IPS-20b (cell line): ENCODE measurements at regions not wholly inside any gene's neighbourhood (a gene's known extent, or its start where the extent isn't known, plus 50 kb on each side); places are given as distances from the start of the nearest gene placed in this dataset.

Experiments used
- H3K27ac ChIP-seq: one replicate; pipeline ENCODE4 v1.5.1; 2013; ENCODE audit warnings: low read length
- H3K27me3 ChIP-seq: 2 replicates; pipeline ENCODE4 v1.6.1; 2013; ENCODE audit warnings: mild to moderate bottlenecking, low read length, inconsistent platforms; ENCODE audit not compliant: insufficient read depth
- H3K36me3 ChIP-seq: 2 replicates; pipeline ENCODE4 v1.6.1; 2013; ENCODE audit warnings: low read depth, mild to moderate bottlenecking, inconsistent platforms, low read length, moderate library complexity; ENCODE audit not compliant: insufficient read depth
- H3K4me1 ChIP-seq: 2 replicates; pipeline ENCODE4 v1.6.1; 2013; ENCODE audit warnings: mild to moderate bottlenecking, control low read depth, inconsistent platforms, low read length, moderate library complexity; ENCODE audit not compliant: insufficient read depth
- H3K4me3 ChIP-seq: 2 replicates; pipeline ENCODE4 v1.5.1; 2013; ENCODE audit warnings: mild to moderate bottlenecking, low read length, inconsistent platforms
- H3K9ac ChIP-seq: 2 replicates; pipeline ENCODE4 v1.6.1; 2013; ENCODE audit warnings: low read depth, mild to moderate bottlenecking, inconsistent platforms, low read length, moderate library complexity
- H3K9me3 ChIP-seq: 2 replicates; pipeline ENCODE4 v1.6.1; 2013; ENCODE audit warnings: mild to moderate bottlenecking, low read depth, low read length, inconsistent platforms; ENCODE audit not compliant: insufficient read depth

DNA sequence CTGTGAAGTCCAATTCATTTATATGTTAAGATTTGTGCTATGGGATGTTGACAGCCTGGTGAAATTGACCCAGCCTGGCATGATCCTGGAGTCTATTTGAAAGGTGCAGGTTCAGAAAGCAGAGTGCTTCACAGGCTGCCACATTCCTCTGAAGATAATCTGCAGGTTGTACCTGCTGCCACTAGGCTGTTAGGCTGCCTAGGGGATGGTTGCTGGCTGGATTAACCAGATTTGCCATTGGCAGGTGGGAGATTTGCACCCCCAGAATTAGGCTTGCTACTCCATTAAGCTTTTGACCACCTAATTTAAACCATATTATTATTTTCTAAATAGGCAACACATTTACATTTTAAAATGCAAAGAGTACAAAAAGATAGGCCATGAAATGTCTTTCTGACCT, 85.8 kb upstream of the RASGRP1 start:
- H3K9ac ChIP-seq: no peak overlapping the region
- H3K4me3 ChIP-seq: no peak overlapping the region
- no peak overlapping the region for H3K27ac ChIP-seq
- H3K36me3 ChIP-seq: no peaks in the 10 kb centered on the region
- no peaks in the 10 kb centered on the region for H3K9me3 ChIP-seq
- no peaks in the 10 kb centered on the region; the same call in 1 of the 2 replicates for H3K4me1 ChIP-seq
- no peaks in the 10 kb centered on the region for H3K27me3 ChIP-seq

DNA sequence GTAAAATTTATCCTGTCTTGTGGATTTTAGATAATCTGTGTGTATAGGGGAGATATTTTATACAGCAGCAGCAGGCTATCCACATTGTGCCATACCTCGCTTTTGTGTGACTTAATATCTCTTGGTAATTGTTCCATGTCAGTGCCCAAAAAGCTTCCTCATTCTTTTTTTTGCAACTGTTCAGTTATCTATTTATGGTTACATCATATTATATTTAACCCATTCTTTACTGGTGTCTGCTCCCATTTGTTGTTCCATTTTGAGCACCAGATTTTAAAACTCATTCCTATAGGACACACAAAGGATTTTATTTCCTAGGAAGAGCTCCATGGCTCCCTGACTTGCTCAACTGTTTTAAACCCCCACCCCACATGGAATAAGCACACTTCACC, 86.3 kb upstream of the RASGRP1 start:
- H3K27me3 ChIP-seq: no peaks in the 10 kb centered on the region
- H3K36me3 ChIP-seq: no peaks in the 10 kb centered on the region
- no peak overlapping the region for H3K4me3 ChIP-seq
- H3K27ac ChIP-seq: no peak overlapping the region
- H3K9me3 ChIP-seq: no peaks in the 10 kb centered on the region
- H3K4me1 ChIP-seq: no peaks in the 10 kb centered on the region; the same call in 1 of the 2 replicates
- H3K9ac ChIP-seq: no peak overlapping the region

DNA sequence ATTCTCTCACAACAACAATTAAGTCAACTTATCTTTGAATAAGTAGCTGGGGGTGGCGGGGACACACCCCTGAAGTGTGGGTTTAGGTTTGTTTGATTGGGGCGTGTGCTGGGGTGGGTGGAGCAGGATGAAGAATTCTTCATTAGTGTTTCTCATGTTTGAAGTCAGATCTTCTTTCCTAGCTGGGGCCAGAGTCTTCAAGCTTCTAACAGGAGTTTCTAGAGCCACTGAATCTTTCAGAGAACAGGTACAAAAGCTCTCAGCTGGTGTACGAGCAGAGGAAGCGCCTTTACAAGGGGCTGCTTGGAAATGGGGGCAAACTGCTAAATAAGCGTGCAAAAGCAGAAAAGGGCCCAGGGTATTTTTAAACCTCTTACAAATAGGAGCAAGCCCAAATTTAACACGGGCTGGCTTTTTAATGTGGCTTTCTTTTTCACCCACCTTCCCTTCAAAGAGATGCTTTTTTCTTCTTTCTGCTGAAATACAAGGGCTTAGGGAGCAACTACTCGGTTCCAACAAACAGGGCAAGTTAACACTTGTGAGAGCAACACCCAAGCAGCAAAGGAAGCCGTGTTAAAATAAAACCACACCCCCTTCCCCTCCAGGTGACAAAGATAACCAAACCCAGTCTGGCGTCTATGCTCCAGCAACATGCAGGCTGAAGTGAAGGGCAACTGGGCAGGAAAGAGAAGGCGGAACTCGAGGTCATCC, 86.9 kb upstream of the RASGRP1 start:
- no peaks in the 10 kb centered on the region for H3K9me3 ChIP-seq
- H3K9ac ChIP-seq: no peak overlapping the region
- no peaks in the 10 kb centered on the region for H3K36me3 ChIP-seq
- no peaks in the 10 kb centered on the region for H3K27me3 ChIP-seq
- H3K4me3 ChIP-seq: no peak overlapping the region
- H3K4me1 ChIP-seq: no peaks in the 10 kb centered on the region; the same call in 1 of the 2 replicates
- H3K27ac ChIP-seq: no peak overlapping the region

DNA sequence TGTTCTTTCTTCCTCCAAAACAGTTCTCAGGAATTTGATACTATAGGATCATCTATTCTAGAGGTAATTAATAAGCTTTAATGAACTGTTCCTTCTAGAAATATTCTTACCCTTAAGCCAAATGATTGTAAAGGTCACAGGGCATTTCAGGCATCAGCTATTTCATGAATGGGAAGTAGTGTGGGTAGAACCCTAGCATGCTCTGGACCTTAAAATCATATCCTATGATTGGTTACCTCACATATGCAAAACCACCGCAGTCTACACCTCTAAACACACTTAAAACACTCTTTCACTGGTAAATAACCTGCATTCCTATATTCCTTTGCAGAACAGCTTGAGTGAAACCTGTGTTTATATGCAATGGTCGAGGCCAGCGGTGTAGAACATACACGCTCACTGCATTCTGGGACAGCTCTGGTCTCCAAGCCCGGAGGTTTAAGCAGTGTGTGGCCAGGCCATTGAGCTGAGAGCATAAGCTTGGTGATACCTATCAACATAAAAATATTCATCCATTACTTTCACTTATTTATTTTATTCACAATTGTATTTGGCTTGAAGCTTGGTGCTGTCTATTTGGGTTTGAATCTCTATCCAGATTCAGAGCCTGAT, 87.7 kb upstream of the RASGRP1 start:
- no peak overlapping the region for H3K4me3 ChIP-seq
- H3K27me3 ChIP-seq: no peaks in the 10 kb centered on the region
- H3K9ac ChIP-seq: no peak overlapping the region
- no peak overlapping the region for H3K27ac ChIP-seq
- H3K36me3 ChIP-seq: no peaks in the 10 kb centered on the region
- no peaks in the 10 kb centered on the region; the same call in 1 of the 2 replicates for H3K4me1 ChIP-seq
- no peaks in the 10 kb centered on the region for H3K9me3 ChIP-seq

DNA sequence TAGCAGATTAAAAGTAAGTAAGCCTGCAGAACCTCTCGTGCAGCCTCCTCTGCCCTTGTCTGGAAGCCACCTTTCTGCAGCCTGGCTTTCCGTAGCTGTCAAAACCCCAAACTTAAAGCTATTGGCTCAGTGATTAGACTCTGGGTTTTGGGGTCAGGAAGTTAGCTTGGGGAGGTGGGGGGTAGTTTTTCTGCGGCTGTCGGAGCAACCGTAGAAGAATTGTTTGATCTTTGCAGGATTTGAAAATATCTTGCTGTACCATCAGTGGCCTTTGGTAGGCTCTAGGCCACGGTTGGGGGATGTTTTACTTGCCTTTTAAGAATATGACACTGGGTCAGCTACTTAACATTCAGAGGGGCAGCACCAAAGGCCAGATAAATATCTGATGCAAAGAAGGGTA, 88.4 kb upstream of the RASGRP1 start:
- no peak overlapping the region for H3K4me3 ChIP-seq
- no peak overlapping the region for H3K27ac ChIP-seq
- H3K9me3 ChIP-seq: no peaks in the 10 kb centered on the region
- H3K27me3 ChIP-seq: no peaks in the 10 kb centered on the region
- H3K9ac ChIP-seq: no peak overlapping the region
- no peaks in the 10 kb centered on the region; the same call in 1 of the 2 replicates for H3K4me1 ChIP-seq
- no peaks in the 10 kb centered on the region for H3K36me3 ChIP-seq

DNA sequence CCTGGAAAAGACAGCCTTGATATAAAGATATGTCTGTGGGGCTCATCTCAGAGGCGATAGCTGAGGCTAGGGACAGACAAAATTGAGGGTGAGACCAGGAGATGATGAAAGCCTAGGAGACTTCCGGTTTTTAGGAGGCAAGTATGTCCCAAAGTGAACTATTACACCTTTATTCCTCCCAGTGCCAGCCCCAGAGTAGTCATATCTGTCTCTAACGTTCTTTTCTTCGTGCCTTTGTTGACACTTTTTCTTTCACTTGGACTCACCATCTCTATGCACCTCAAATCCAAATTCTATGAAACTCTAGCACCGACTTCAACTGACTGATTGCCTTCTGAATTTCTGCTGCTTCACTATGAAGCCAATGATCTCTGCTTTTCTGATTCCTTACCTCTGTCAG, 93.8 kb upstream of the RASGRP1 start:
- Histone ChIP-seq H3K4me1 (no peaks in the 10 kb centered on the region), H3K9ac (no peak overlapping the region), H3K9me3 (no peaks in the 10 kb centered on the region), H3K4me3 (no peak overlapping the region), H3K36me3 (no peaks in the 10 kb centered on the region), H3K27ac (no peak overlapping the region), H3K27me3 (no peaks in the 10 kb centered on the region)

DNA sequence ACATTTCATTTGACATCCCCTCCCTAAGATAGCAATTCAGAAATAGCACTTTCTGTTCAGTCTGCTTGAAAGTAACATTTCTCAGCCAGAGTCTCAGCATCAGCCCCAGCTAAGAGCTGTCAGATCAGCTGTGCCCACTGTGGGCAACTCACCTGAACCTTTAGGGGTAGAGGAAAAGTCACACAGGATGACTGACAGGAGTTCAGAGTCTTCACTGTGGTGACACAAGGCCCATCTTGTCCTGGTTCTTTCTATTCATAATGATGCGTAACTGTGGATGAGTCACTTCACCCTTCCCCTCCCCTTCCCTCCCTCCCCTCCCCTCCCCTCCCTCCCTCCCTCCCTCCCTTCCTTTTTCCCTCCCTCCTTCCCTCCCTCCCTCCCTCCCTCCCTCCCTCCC, 96.1 kb upstream of the RASGRP1 start:
- no peaks in the 10 kb centered on the region for H3K4me1 ChIP-seq
- no peaks in the 10 kb centered on the region for H3K36me3 ChIP-seq
- no peak overlapping the region for H3K27ac ChIP-seq
- no peak overlapping the region for H3K4me3 ChIP-seq
- no peaks in the 10 kb centered on the region; the same call in 1 of the 2 replicates for H3K27me3 ChIP-seq
- H3K9me3 ChIP-seq: no peaks in the 10 kb centered on the region
- H3K9ac ChIP-seq: no peak overlapping the region

DNA sequence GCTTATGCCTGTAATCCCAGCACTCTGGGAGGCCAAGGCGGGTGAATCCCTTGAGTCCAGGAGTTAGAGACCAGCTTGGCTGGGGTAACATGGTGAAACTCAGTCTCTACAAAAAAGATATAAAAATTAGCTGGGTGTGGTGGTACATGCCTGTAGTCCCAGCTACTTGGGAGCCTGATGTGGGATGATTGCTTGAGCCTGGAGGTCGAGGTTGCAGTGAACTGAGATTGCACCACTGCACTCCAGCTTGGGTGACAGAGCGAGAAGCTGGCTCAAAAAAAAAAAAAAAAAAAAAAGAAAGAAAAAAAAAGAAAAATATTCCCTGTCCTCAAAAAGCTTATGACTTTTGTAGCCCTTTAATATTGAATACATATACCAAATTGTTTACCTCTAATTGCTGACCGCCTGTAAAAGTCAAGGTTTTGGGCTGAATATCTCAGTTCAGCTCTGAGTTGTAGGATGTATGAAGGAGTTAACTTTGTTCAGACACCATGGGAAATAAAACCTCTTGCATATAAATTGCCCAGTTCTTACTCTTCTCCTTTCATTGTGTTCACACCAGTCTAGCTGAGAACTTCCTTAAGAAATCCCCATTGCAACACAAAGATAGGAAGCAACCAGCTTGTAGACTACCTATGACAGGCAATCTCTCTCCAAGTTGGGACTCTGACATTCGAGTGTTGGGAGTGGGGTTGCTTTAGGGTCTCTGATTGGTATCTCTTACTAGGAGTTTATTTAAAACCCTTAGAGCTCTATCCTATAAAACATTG, 97.6 kb upstream of the RASGRP1 start:
- H3K27me3 ChIP-seq: no peaks in the 10 kb centered on the region; the same call in 1 of the 2 replicates
- no peaks in the 10 kb centered on the region for H3K9me3 ChIP-seq
- no peak overlapping the region for H3K27ac ChIP-seq
- no peaks in the 10 kb centered on the region for H3K4me1 ChIP-seq
- H3K36me3 ChIP-seq: no peaks in the 10 kb centered on the region
- H3K9ac ChIP-seq: no peak overlapping the region
- no peak overlapping the region for H3K4me3 ChIP-seq

DNA sequence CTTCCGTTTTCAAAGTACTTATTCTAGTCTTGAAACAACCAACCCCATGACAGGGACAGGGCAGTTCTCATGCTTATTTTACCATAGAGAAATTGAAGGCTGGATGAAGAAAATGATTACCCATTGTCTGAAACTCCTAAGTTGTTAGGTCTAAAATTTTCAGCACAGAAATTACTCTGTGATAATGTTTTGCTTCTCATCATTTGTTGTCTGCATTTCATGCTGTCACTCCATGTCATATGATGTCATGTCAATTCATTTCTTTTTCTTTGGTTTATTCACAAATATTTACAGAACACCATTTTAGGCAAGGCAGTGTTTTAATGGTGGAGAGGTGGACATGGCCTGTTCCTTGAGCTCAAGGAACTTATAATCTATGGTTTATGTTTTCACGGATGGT, 98.2 kb upstream of the RASGRP1 start:
- Histone ChIP-seq H3K9ac (no peak overlapping the region), H3K27ac (no peak overlapping the region), H3K4me1 (no peaks in the 10 kb centered on the region), H3K4me3 (no peak overlapping the region), H3K36me3 (no peaks in the 10 kb centered on the region), H3K27me3 (no peaks in the 10 kb centered on the region; the same call in 1 of the 2 replicates), H3K9me3 (no peaks in the 10 kb centered on the region)

DNA sequence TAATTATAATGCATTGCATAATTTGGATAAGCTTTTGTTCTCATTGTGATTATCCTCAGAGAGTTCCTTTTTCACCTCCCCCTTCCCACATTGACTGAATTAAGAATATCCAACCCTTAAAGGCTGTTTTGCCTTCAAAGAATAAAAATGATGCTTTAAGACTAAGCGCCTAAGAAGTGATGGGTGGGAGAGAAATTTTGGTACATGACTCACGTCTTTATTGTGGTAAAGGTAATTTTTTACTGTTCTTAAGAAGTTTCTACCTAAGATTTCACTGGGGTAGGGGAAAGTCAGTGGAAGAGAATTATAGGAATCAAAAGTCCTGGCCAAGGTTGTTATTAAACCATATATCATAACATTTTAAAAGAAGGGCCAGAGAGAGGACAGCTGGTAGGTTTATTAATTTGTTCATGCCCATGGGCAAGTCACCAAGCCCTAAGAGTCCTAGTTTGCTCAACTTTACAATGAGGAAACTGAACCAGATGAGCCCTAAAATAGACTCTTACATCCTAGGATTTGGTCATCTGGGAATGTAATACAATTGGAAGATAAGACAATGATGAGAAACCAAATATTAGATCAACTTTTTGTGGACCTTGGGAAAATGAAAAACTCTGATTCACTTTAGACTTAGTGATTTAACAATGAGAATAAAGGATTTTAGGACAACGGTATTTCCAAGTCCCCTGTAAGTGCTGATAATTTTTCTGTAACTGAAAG, 101.1 kb upstream of the RASGRP1 start:
- no peaks in the 10 kb centered on the region for H3K9me3 ChIP-seq
- H3K4me1 ChIP-seq: no peaks in the 10 kb centered on the region
- H3K9ac ChIP-seq: no peak overlapping the region
- no peaks in the 10 kb centered on the region for H3K36me3 ChIP-seq
- H3K4me3 ChIP-seq: no peak overlapping the region
- no peaks in the 10 kb centered on the region; the same call in 1 of the 2 replicates for H3K27me3 ChIP-seq
- H3K27ac ChIP-seq: no peak overlapping the region

DNA sequence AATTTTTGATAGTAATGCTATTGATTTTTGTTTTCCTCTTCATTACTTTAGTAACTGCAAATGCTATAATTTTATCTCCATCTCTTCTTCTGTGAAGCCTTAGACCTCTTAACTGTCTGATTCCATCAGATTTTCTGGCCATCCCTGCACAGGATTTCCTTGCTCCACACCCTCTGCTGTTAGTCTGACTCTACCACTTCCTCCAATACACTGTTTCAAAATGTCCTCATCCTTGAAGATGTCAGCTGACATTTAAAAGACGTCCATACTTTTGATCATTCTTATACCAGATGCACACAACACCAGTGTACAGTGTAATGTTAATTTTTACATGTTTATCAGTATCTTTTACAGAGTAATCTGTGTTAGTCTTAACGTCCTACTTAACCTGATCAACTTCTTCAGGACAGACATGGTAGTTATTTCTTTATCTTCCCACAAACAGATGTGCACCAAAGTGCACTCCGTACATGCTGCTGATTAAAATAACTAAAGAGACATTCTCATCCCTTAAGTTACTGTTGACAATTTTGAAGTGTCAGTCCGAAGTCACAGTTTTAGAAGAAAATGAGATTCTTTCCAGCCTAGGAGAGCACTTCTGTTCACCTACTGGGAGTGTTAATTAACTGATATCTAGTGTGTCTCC, 102.4 kb upstream of the RASGRP1 start:
- Histone ChIP-seq H3K4me1 (no peaks in the 10 kb centered on the region), H3K9me3 (no peaks in the 10 kb centered on the region), H3K9ac (no peak overlapping the region), H3K27ac (no peak overlapping the region), H3K27me3 (no peaks in the 10 kb centered on the region; the same call in 1 of the 2 replicates), H3K36me3 (no peaks in the 10 kb centered on the region), H3K4me3 (no peak overlapping the region)
